GM19025 (cell line): ENCODE measurements at regions not wholly inside any gene's neighbourhood (a gene's known extent, or its start where the extent isn't known, plus 50 kb on each side); places are given as distances from the start of the nearest gene placed in this dataset.

Experiments used
- ATAC-seq: cut with Tn5 transposase; IDR thresholded peaks from one replicate; pipeline ENCODE4 v1.9.1; 2021; ENCODE audit warnings: mild to moderate bottlenecking, low read depth, moderate library complexity; ENCODE audit not compliant: unreplicated experiment

- no peak for ATAC-seq
Measured at GRCh38 chr18:78156466-78156865, 823.2 kb upstream of the SALL3 start.

- no peak for ATAC-seq
Measured at GRCh38 chr18:78158943-78159342, 820.7 kb upstream of the SALL3 start.

DNA sequence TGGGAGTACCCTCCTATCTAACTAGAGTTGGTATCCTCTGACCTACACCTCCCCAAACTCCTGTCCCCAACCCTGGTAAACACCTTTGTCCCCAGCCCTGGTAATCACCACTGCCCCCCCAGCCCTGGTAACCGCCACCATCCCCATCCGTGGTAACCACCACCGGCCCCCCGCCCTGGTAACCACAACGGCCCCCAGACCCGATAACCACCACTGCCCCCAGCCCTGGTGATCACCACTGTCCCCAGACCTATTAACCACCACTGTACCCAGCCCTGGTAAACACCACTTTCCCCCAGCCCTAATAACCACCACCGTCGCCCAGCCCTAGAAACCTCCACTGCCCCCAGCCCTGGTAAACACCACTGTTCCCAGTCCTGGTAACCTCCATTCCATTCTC, 820.2 kb upstream of the SALL3 start:
- ATAC-seq = no peak

DNA sequence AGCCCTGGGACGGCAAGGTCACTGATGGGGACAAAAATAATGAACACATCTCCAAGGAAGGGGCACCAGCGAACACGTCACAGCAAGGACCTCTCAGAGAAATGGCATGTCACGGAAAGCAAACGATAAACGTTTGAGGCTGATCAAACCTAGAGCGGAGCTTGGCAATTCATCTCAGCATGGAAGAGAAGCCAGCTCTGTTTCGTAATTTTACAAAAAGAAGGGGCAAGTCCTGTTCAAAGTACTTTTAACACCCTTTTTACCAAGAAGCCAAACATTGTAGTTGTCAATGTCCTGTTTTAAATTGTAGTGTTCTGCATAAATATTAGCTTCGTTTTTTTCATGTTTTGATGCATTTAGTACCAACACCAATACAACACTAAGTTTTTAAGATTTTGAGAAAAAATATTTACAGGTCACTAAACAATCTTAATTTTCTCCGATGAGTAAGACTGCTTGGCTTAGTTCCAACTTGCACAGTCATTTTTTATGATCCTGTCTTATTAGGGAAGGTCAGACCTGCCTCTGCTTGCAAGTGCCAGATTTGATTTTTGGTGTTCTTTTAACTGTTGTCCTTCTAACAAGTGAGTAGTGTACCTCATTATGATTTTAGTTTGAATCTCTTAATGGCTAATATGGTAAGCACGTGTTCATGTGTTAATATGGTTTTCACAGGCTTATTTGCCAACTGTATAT, 818.5 kb upstream of the SALL3 start:
- no peak for ATAC-seq

GRCh38 chr18:78165525-78165924, 814.1 kb upstream of the SALL3 start:
- no peak for ATAC-seq

- no peak for ATAC-seq
Measured at GRCh38 chr18:78168526-78168925, 811.1 kb upstream of the SALL3 start.

GRCh38 chr18:78169174-78169864, 810.3 kb upstream of the SALL3 start:
- no peak for ATAC-seq

DNA sequence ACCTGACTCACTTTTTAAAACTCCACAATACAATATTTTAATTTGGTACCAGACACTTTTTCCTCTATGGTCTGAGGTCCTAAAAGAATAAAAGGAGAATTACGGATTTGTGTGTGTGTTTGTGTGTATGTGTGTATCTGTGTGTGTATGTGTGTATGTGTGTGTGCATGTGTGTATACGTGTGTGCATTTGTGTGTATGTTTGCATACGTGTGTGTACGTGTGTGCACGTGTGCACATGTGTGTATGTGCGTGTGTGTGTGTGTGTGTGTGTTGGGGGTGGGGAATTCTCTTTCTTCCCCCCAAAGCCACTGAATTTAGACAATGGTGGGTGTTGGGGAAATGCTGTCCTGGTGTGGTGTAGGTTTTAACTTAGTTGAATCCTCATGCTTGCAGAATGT, 807.7 kb upstream of the SALL3 start:
- no peak for ATAC-seq

DNA sequence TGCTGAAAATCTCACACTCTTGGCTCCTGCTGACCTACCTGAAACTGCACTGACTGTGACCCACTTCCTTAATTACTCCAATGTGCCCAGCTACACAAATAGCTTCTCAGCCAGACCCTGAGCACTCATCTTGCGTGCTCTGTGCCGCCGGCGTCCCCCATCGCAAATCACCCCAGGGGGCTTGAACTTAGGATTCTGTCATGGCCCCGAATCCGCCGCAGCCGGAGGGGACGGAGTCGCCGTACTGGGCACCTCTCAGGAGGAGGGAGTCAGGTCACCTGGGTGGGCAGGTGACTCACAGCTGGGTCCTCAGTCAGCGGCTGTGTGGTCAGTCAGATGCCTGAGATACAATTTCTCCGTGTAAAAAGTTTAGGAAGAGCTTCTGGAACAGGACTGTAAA, 804.9 kb upstream of the SALL3 start:
- ATAC-seq = no peak

GRCh38 chr18:78178812-78179211, 800.8 kb upstream of the SALL3 start:
- ATAC-seq = no peak

DNA sequence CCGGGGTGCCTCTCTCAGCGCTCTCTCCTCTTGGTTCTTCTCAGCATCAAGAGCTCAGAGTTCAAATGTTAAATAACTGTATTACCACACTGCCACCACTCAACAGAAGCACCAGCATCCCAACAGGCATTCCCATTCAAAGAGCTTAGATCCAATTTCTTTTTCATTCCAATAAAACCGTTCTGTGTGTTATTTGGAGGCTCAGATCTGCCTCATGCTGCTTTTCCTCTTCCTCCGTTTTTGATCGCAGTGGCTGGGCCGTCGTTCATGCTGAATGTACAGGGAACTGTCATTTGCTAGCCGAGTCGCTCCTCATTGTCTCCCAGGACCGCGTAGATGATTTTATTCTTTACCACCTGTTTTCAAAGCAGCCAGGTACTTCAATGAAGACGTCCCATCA, 798.9 kb upstream of the SALL3 start:
- no peak for ATAC-seq

- no peak for ATAC-seq
Measured at GRCh38 chr18:78183815-78184214, 795.8 kb upstream of the SALL3 start.

- no peak for ATAC-seq
Measured at GRCh38 chr18:78191276-78191675, 788.3 kb upstream of the SALL3 start.

GRCh38 chr18:78192054-78192453, 787.6 kb upstream of the SALL3 start:
- ATAC-seq = no peak

GRCh38 chr18:78196280-78196679, 783.3 kb upstream of the SALL3 start:
- ATAC-seq = no peak

- no peak for ATAC-seq
Measured at GRCh38 chr18:78199002-78199401, 780.6 kb upstream of the SALL3 start.

DNA sequence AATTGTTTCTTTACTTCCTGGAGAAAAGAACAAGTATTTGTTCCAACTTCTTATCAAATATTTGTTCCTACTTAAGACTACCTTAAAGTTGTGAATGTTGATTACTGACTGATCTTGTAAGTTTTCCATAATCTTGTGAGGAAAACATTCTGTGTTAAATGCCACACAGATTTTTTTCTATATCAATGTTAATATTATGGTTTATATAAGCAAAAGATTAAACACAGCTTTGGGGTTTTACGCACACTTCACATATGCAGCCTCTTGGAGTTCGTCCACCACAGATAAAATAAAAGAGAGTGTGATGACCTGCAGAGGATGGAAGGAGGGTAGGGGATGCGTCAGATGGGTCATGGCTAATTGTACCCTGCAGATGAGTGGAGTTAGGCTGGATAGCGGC, 780.0 kb upstream of the SALL3 start:
- no peak for ATAC-seq

- ATAC-seq = no peak
Measured at GRCh38 chr18:78207942-78208341, 771.7 kb upstream of the SALL3 start.

GRCh38 chr18:78208461-78208860, 771.2 kb upstream of the SALL3 start:
- no peak for ATAC-seq

- ATAC-seq = no peak
Measured at GRCh38 chr18:78213361-78213994, 766.1 kb upstream of the SALL3 start.

GRCh38 chr18:78221496-78221895, 758.1 kb upstream of the SALL3 start:
- ATAC-seq = no peak

DNA sequence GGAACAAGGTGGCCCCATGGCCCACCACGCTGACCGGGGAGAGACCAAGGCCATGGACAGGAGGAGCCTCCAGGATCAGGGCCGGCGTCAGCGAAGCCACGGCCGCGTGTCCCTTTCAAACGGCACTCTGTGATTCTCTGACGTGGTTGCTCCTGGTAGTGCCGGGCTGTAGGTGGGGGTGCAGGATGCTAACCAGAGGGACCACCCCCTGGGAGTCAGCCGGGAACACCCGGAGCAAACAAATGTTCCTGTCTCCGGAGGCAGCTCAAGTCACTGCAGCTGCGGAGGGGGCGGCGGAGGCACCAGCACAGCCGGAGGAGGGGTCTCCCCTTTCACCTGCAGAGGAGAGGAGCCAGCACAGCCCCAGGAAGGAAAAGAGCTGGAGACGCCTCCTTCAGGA, 750.6 kb upstream of the SALL3 start:
- ATAC-seq = no peak
